A549 (cell line): ENCODE measurements at regions not wholly inside any gene's neighbourhood (a gene's known extent, or its start where the extent isn't known, plus 50 kb on each side); places are given as distances from the start of the nearest gene placed in this dataset.

ENCODE experiments used
- ATAC-seq, 2 experiments: fragments of 200-7000 bp in 1 of 2; fragments of >200 bp in 1 of 2; cut with Nextera tagmentation in 1 of 2; cut with Tn5 transposase in 1 of 2; 3 replicates each; pipeline versions ENCODE4 v1.8.0 to v1.9.1; 2018 to 2020; ENCODE audit warnings: mild to moderate bottlenecking in 1 of 2, moderate library complexity in 1 of 2
- CTCF ChIA-PET: fragments of 300-600 bp; sonication (Branson Sonifier 250); formaldehyde crosslinking; extraction: SDS; loops from one replicate; lab custom pipeline; 2021; ENCODE audit warnings: antibody characterized with exemption, inconsistent platforms; lab: Yijun Ruan, JAX
- POLR2A ChIA-PET: fragments of 350-600 bp; formaldehyde crosslinking; extraction: SDS; loops from one replicate; lab custom pipeline; 2021; ENCODE audit warnings: antibody characterized with exemption, inconsistent platforms; lab: Yijun Ruan, JAX
- DNase-seq, 2 experiments: peaks; one replicate each; pipeline versions ENCODE4 v3.0.0 to v3.0.0-alpha.2; 2011 to 2016; ENCODE audit warnings: low read depth in 1 of 2, low spot score in 1 of 2
- FAIRE-seq: peaks from 2 replicates; lab custom pipeline; 2011; peaks lifted over from hg19 to GRCh38; lab: Jason Lieb, UNC
- H3K27ac ChIP-seq, 2 experiments: fragments of >200 bp; sonication (Bioruptor Twin); formaldehyde crosslinking; 3 replicates each; pipeline ENCODE4 v1.5.1; 2016 to 2017
- H3K4me1 ChIP-seq: fragments of >200 bp; sonication (Bioruptor Twin); formaldehyde crosslinking; 3 replicates; pipeline ENCODE4 v1.6.1; 2016
- H3K4me2 ChIP-seq: fragments of >200 bp; sonication (Bioruptor Twin); formaldehyde crosslinking; 3 replicates; pipeline ENCODE4 v1.6.1; 2016
- H3K4me3 ChIP-seq: fragments of >200 bp; sonication (Bioruptor Twin); formaldehyde crosslinking; 3 replicates; pipeline ENCODE4 v1.5.1; 2016
- H3K9me3 ChIP-seq: fragments of >200 bp; sonication (Bioruptor Twin); formaldehyde crosslinking; 3 replicates; pipeline ENCODE4 v1.6.1; 2016
- CHD2 ChIP-seq: fragments of 150-350 bp; IDR thresholded peaks from 2 replicates; pipeline ENCODE4 v1.6.1; 2014; ENCODE audit warnings: low read length; ENCODE audit not compliant: partially characterized antibody
- ESRRA ChIP-seq: fragments of 150-350 bp; IDR thresholded peaks from 2 replicates; pipeline ENCODE4 v1.6.1; 2014; ENCODE audit warnings: mild to moderate bottlenecking, low read length, borderline replicate concordance
- FOSL2 ChIP-seq, 2 experiments: fragments of 450-650 bp in 1 of 2; fragments of >200 bp in 1 of 2; sonication (Bioruptor Twin) in 1 of 2; formaldehyde crosslinking; IDR thresholded peaks; 2 replicates each; pipeline versions ENCODE4 v1.5.0 to v1.6.1; 2016 to 2020; ENCODE audit warnings: mild to moderate bottlenecking in 1 of 2, moderate library complexity in 1 of 2
- GATA3 ChIP-seq: IDR thresholded peaks from 2 replicates; pipeline ENCODE4 v1.6.1; 2012; ENCODE audit warnings: borderline replicate concordance
- HEYL ChIP-seq: fragments of 250-450 bp; sonication (Bioruptor Pico); IDR thresholded peaks from 2 replicates; pipeline ENCODE4 v1.8.0; 2021; ENCODE audit warnings: mild to moderate bottlenecking, moderate library complexity
- JUNB ChIP-seq: fragments of >200 bp; sonication (Bioruptor Twin); formaldehyde crosslinking; IDR thresholded peaks from 2 replicates; pipeline ENCODE4 v1.6.1; 2016
- KDM1A ChIP-seq: fragments of 200-600 bp; sonication (generic); IDR thresholded peaks from 2 replicates; pipeline ENCODE4 v1.6.1; 2016; ENCODE audit warnings: low read depth, mild to moderate bottlenecking
- MAZ ChIP-seq: fragments of 150-350 bp; IDR thresholded peaks from 2 replicates; pipeline ENCODE4 v1.6.1; 2014; ENCODE audit warnings: antibody characterized with exemption, low read depth, low read length, borderline replicate concordance
- NFE2L2 ChIP-seq: fragments of 150-350 bp; conservative IDR thresholded peaks from 2 replicates; pipeline ENCODE4 v1.6.1; 2014; ENCODE audit warnings: low read length
- NPAS2 ChIP-seq: fragments of 250-450 bp; sonication (Bioruptor Pico); IDR thresholded peaks from 2 replicates; pipeline ENCODE4 v1.8.0; 2022; ENCODE audit warnings: mild to moderate bottlenecking, moderate library complexity, borderline replicate concordance
- NR3C1 ChIP-seq: fragments of >200 bp; sonication (Bioruptor Twin); formaldehyde crosslinking; IDR thresholded peaks from 3 replicates; pipeline ENCODE4 v1.6.1; 2017
- PHF8 ChIP-seq: fragments of 200-600 bp; sonication (generic); IDR thresholded peaks from 2 replicates; pipeline ENCODE4 v1.6.1; 2016; ENCODE audit warnings: low read depth, mild to moderate bottlenecking, antibody characterized with exemption, moderate library complexity, borderline replicate concordance
- POLR2A ChIP-seq: IDR thresholded peaks from 2 replicates; pipeline ENCODE4 v1.6.1; 2012; ENCODE audit warnings: mild to moderate bottlenecking, low read length
- RARB ChIP-seq: fragments of 250-450 bp; sonication (Bioruptor Pico); IDR thresholded peaks from 2 replicates; pipeline ENCODE4 v1.8.0; 2021; ENCODE audit warnings: mild to moderate bottlenecking, moderate library complexity
- RCOR1 ChIP-seq: fragments of 150-350 bp; IDR thresholded peaks from 2 replicates; pipeline ENCODE4 v1.6.1; 2014; ENCODE audit warnings: antibody characterized with exemption, low read length, low read depth
- RFX5 ChIP-seq: fragments of 450-650 bp; IDR thresholded peaks from 2 replicates; pipeline ENCODE4 v1.7.1; 2014; ENCODE audit warnings: antibody characterized with exemption, mild to moderate bottlenecking, moderate library complexity
- SMC3 ChIP-seq: fragments of >200 bp; sonication (Bioruptor Twin); formaldehyde crosslinking; IDR thresholded peaks from 3 replicates; pipeline ENCODE4 v1.6.1; 2018; ENCODE audit warnings: inconsistent platforms
- SREBF2 ChIP-seq: fragments of 450-650 bp; IDR thresholded peaks from 2 replicates; pipeline ENCODE4 v1.6.1; 2014; ENCODE audit warnings: mild to moderate bottlenecking, moderate library complexity
- TFCP2L1 ChIP-seq: fragments of 250-450 bp; sonication (Bioruptor Pico); IDR thresholded peaks from 2 replicates; pipeline ENCODE4 v1.5.0; 2021; ENCODE audit warnings: mild to moderate bottlenecking
- TP53 ChIP-seq: fragments of 250-450 bp; sonication (Bioruptor Pico); IDR thresholded peaks from 2 replicates; pipeline ENCODE4 v1.5.0; 2021; ENCODE audit warnings: mild to moderate bottlenecking, moderate library complexity
- ZC3H11A ChIP-seq: fragments of 450-650 bp; IDR thresholded peaks from 2 replicates; pipeline ENCODE4 v1.6.1; 2014; ENCODE audit warnings: antibody characterized with exemption, mild to moderate bottlenecking
- ZSCAN20 ChIP-seq: fragments of 250-450 bp; sonication (Bioruptor Pico); IDR thresholded peaks from 2 replicates; pipeline ENCODE4 v1.8.0; 2022; ENCODE audit warnings: mild to moderate bottlenecking, moderate library complexity
- WGBS: methylation state at CpG from one replicate; pipeline ENCODE4 v1.1.6; 2017; ENCODE audit errors: missing lambda C conversion rate; 5-methylcytosine and 5-hydroxymethylcytosine counted together
- TF ChIP-seq, protein P1 (sequence below): fragments of 250-450 bp; sonication (Bioruptor Pico); IDR thresholded peaks from 2 replicates; pipeline ENCODE4 v1.5.0; 2020; ENCODE audit warnings: low read depth, mild to moderate bottlenecking, moderate library complexity
- TF ChIP-seq, protein P2 (sequence below): fragments of >200 bp; sonication (Bioruptor Twin); formaldehyde crosslinking; IDR thresholded peaks from 2 replicates; pipeline ENCODE4 v1.6.1; 2016
- TF ChIP-seq, protein P3 (sequence below): fragments of >200 bp; sonication (Bioruptor Twin); formaldehyde crosslinking; IDR thresholded peaks from 3 replicates; pipeline ENCODE4 v1.6.1; 2016
- TF ChIP-seq, protein P4 (sequence below): IDR thresholded peaks from 2 replicates; pipeline ENCODE4 v1.6.1; 2012
- TF ChIP-seq, protein P5 (sequence below): fragments of 200-600 bp; sonication (generic); IDR thresholded peaks from 2 replicates; pipeline ENCODE4 v1.6.1; 2016; ENCODE audit warnings: antibody characterized with exemption, mild to moderate bottlenecking, moderate library complexity

DNA sequence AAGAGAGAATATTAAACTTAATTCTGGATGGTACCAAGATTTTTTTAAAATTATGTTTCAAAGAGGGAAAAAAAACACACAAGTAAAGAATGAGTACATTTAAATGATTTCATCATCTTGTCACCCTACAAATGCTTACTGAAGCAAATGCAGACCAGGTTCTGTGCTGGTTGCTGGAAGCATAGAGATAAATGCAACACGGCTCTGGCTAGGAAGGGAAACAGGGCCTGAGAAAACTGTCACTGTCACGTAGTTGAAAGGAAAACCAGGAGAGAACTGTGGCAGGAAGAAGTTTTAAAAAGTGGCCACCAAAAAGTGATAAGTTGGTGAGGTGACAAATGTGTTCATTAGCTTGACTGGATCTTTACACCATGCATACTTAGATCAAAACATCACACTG is 336.9 kb upstream of the NFIA start:
- ATAC-seq, result no peak
- H3K4me3 ChIP-seq, result no peak overlapping the region
- POLR2A ChIA-PET, result no interaction called here
- WGBS, result 7% methylated on average over 2 of the region's 2 CpGs
- TF ChIP-seq, protein P1, sequence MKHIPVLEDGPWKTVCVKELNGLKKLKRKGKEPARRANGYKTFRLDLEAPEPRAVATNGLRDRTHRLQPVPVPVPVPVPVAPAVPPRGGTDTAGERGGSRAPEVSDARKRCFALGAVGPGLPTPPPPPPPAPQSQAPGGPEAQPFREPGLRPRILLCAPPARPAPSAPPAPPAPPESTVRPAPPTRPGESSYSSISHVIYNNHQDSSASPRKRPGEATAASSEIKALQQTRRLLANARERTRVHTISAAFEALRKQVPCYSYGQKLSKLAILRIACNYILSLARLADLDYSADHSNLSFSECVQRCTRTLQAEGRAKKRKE (CRISPR knock-in tag), result no peak
- TF ChIP-seq ZC3H11A (no peak), NPAS2 (CRISPR knock-in tag) (no peak), FOSL2 (IDR thresholded peaks at IDR 0.05) (no peak), FOSL2 (CRISPR knock-in tag; IDR thresholded peaks at IDR 0.05) (no peak), ESRRA (no peak), NFE2L2 (no peak), MAZ (no peak), CHD2 (no peak), HEYL (CRISPR knock-in tag) (no peak), ZSCAN20 (CRISPR knock-in tag) (no peak), SREBF2 (no peak), NR3C1 (no peak), RARB (CRISPR knock-in tag) (no peak), RFX5 (no peak), RCOR1 (no peak), SMC3 (no peak)
- TF ChIP-seq, protein P2, sequence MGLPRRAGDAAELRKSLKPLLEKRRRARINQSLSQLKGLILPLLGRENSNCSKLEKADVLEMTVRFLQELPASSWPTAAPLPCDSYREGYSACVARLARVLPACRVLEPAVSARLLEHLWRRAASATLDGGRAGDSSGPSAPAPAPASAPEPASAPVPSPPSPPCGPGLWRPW, result no peak
- TF ChIP-seq, protein P3, sequence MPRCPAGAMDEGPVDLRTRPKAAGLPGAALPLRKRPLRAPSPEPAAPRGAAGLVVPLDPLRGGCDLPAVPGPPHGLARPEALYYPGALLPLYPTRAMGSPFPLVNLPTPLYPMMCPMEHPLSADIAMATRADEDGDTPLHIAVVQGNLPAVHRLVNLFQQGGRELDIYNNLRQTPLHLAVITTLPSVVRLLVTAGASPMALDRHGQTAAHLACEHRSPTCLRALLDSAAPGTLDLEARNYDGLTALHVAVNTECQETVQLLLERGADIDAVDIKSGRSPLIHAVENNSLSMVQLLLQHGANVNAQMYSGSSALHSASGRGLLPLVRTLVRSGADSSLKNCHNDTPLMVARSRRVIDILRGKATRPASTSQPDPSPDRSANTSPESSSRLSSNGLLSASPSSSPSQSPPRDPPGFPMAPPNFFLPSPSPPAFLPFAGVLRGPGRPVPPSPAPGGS, result no peak
- TF ChIP-seq, all 56 proteins: peak for 0
- Histone ChIP-seq H3K4me2 (no peak overlapping the region), H3K4me1 (no peaks in the 10 kb centered on the region), H3K9me3 (no peaks in the 10 kb centered on the region), H3K27ac (no peak overlapping the region)
- no peak for DNase-seq
- FAIRE-seq, result no peak
- CTCF ChIA-PET, result no interaction called here

DNA sequence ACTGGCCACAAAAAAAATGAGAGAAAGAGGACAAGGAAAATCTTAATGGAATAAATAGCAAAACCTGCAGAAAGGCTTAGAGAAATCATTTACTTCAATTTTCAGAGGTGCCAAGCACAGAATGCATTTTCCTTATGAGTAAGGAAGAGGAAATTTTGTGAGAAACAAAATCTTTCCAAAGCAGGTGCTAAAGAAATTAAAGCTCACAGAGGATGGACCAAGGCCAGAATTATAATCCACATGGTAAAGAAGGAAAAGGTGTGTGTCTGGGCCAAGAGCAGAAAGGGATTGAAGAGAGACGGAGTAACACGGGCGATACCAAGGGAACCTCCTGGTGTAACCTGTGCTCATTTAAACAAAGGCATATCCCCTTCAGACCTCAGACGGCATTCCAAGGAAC is 340.0 kb upstream of the NFIA start:
- Histone ChIP-seq H3K4me3 (no peak overlapping the region), H3K27ac (no peak overlapping the region), H3K9me3 (no peaks in the 10 kb centered on the region), H3K4me1 (no peaks in the 10 kb centered on the region), H3K4me2 (no peak overlapping the region)
- POLR2A ChIA-PET, result no interaction called here
- CTCF ChIA-PET, result no interaction called here
- FAIRE-seq (no peak), ATAC-seq (no peak), DNase-seq (no peak)
- no peak for TF ChIP-seq GATA3
- 48% methylated on average over 4 of the region's 4 CpGs for WGBS

DNA sequence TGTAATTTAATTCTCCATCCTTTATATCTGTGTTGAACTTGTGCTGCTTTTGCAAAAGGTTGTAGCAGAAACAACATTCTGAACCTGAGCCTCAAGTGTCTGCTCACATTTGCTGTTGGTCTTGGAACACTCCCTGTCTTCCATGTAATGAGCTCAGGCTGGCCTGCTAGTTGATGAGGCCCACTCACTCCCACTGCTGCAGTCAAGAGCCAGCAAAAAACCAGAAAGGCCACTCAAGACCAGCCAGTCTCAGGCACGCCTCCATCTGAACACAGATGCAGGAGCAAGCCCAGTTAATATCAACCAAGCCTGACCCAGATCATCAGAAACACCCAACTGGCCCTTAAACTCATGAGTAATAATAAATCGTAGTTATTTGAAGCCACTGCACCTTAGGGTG is 342.2 kb upstream of the NFIA start:
- no peak for ATAC-seq
- no peak for TF ChIP-seq JUNB
- TF ChIP-seq SREBF2, result no peak
- TF ChIP-seq, all 56 proteins: peak for 0
- 0% methylated on average over 2 of the region's 2 CpGs for WGBS
- POLR2A ChIA-PET, result no interaction called here
- FAIRE-seq (no peak), DNase-seq (no peak)
- Histone ChIP-seq H3K4me2 (no peak overlapping the region), H3K4me1 (no peaks in the 10 kb centered on the region), H3K27ac (no peak overlapping the region), H3K4me3 (no peak overlapping the region), H3K9me3 (no peaks in the 10 kb centered on the region)
- CTCF ChIA-PET, result interaction anchor here (1.4 kb wide), 1 partner anchor 11 kb away, joined by 3 read pairs; no protein-coding TSS in a partner anchor

DNA sequence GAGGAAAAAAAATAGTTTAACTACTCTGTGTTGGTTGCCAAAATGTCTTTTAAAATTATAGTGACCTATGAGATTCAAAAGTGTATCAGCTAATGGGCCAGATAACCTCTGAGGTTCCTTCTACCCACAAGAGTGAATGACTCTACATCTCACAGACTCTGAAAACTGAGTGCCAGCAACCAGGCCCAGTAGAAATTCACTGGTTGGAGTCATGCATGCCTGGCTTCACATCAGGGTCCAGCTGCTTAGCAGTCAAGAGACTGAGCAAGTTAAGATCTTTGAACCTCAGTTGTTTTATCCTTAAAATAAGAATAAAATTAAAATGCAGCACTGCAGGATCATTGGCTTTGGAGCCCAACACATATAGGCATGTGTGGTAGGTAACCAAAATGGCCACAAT is 342.6 kb upstream of the NFIA start:
- Histone ChIP-seq H3K27ac (no peak overlapping the region), H3K4me2 (no peak overlapping the region), H3K9me3 (no peaks in the 10 kb centered on the region), H3K4me3 (no peak overlapping the region), H3K4me1 (no peaks in the 10 kb centered on the region)
- CTCF ChIA-PET, result interaction anchor here (1.4 kb wide), 1 partner anchor 11 kb away, joined by 3 read pairs; no protein-coding TSS in a partner anchor
- FAIRE-seq (no peak), ATAC-seq (no peak), DNase-seq (no peak)
- POLR2A ChIA-PET, result no interaction called here
- TF ChIP-seq POLR2A (no peak), NPAS2 (CRISPR knock-in tag) (no peak), TFCP2L1 (CRISPR knock-in tag) (no peak), TP53 (CRISPR knock-in tag) (no peak), PHF8 (no peak), SREBF2 (no peak), KDM1A (no peak), ZC3H11A (no peak), ESRRA (no peak)
- TF ChIP-seq, protein P4, sequence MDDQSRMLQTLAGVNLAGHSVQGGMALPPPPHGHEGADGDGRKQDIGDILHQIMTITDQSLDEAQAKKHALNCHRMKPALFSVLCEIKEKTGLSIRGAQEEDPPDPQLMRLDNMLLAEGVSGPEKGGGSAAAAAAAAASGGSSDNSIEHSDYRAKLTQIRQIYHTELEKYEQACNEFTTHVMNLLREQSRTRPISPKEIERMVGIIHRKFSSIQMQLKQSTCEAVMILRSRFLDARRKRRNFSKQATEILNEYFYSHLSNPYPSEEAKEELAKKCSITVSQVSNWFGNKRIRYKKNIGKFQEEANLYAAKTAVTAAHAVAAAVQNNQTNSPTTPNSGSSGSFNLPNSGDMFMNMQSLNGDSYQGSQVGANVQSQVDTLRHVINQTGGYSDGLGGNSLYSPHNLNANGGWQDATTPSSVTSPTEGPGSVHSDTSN, result no peak
- TF ChIP-seq, protein P5, sequence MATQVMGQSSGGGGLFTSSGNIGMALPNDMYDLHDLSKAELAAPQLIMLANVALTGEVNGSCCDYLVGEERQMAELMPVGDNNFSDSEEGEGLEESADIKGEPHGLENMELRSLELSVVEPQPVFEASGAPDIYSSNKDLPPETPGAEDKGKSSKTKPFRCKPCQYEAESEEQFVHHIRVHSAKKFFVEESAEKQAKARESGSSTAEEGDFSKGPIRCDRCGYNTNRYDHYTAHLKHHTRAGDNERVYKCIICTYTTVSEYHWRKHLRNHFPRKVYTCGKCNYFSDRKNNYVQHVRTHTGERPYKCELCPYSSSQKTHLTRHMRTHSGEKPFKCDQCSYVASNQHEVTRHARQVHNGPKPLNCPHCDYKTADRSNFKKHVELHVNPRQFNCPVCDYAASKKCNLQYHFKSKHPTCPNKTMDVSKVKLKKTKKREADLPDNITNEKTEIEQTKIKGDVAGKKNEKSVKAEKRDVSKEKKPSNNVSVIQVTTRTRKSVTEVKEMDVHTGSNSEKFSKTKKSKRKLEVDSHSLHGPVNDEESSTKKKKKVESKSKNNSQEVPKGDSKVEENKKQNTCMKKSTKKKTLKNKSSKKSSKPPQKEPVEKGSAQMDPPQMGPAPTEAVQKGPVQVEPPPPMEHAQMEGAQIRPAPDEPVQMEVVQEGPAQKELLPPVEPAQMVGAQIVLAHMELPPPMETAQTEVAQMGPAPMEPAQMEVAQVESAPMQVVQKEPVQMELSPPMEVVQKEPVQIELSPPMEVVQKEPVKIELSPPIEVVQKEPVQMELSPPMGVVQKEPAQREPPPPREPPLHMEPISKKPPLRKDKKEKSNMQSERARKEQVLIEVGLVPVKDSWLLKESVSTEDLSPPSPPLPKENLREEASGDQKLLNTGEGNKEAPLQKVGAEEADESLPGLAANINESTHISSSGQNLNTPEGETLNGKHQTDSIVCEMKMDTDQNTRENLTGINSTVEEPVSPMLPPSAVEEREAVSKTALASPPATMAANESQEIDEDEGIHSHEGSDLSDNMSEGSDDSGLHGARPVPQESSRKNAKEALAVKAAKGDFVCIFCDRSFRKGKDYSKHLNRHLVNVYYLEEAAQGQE, result no peak
